Small intestine (tissue), 7 donors: ENCODE measurements at regions not wholly inside any gene's neighbourhood (a gene's known extent, or its start where the extent isn't known, plus 50 kb on each side); places are given as distances from the start of the nearest gene placed in this dataset.

Experiments used
- DNase-seq, 2 donors: peaks; one replicate each; pipeline versions ENCODE4 v3.0.0 to v3.0.0-alpha.2; 2013
- FAIRE-seq: peaks from 2 replicates; lab custom pipeline; 2012; peaks lifted over from hg19 to GRCh38; lab: Jason Lieb, UNC
- H3K27ac ChIP-seq, 3 donors: one replicate each; pipeline ENCODE4 v1.5.1; 2013; ENCODE audit warnings: low read length in 2 of 3, mild to moderate bottlenecking in 2 of 3, control low read depth in 1 of 3, inconsistent platforms in 1 of 3, low read depth in 1 of 3, moderate library complexity in 1 of 3
- H3K27me3 ChIP-seq, 3 donors: one replicate each; pipeline ENCODE4 v1.6.1; 2013; ENCODE audit warnings: low read length in 3 of 3, inconsistent platforms in 1 of 3; ENCODE audit not compliant: control insufficient read depth in 3 of 3, insufficient read depth in 3 of 3
- H3K36me3 ChIP-seq, 3 donors: one replicate each; pipeline ENCODE4 v1.6.1; 2013; ENCODE audit warnings: low read length in 3 of 3, inconsistent platforms in 1 of 3, low read depth in 1 of 3, mild to moderate bottlenecking in 1 of 3, moderate library complexity in 1 of 3; ENCODE audit not compliant: control insufficient read depth in 3 of 3, insufficient read depth in 2 of 3
- H3K4me1 ChIP-seq, 3 donors: one replicate each; pipeline ENCODE4 v1.6.1; 2013; ENCODE audit warnings: low read length in 2 of 3, inconsistent platforms in 1 of 3, low read depth in 1 of 3, mild to moderate bottlenecking in 1 of 3, moderate library complexity in 1 of 3; ENCODE audit not compliant: control insufficient read depth in 3 of 3, insufficient read depth in 2 of 3
- H3K4me3 ChIP-seq, 3 donors: one replicate each; pipeline ENCODE4 v1.5.1; 2013; ENCODE audit warnings: low read length in 3 of 3, control low read depth in 1 of 3, inconsistent platforms in 1 of 3, low read depth in 1 of 3, mild to moderate bottlenecking in 1 of 3, moderate library complexity in 1 of 3
- H3K9me3 ChIP-seq, 2 donors: one replicate each; pipeline ENCODE4 v1.6.1; 2013; ENCODE audit warnings: low read depth in 1 of 2, low read length in 1 of 2; ENCODE audit not compliant: control insufficient read depth in 2 of 2, insufficient read depth in 1 of 2
- WGBS, 3 donors: extraction: QIAGEN DNeasy Blood & Tissue Kit; methylation state at CpG; one replicate each; pipeline ENCODE4 v1.1.7; 2013; 5-methylcytosine and 5-hydroxymethylcytosine counted together
- donor health status: healthy with polysubstance abuse.
- donor health status: control.
- donor health status: control.
- donor health status: Bipolar disorder and iron deficiency.
- donor health status: healthy.

DNA sequence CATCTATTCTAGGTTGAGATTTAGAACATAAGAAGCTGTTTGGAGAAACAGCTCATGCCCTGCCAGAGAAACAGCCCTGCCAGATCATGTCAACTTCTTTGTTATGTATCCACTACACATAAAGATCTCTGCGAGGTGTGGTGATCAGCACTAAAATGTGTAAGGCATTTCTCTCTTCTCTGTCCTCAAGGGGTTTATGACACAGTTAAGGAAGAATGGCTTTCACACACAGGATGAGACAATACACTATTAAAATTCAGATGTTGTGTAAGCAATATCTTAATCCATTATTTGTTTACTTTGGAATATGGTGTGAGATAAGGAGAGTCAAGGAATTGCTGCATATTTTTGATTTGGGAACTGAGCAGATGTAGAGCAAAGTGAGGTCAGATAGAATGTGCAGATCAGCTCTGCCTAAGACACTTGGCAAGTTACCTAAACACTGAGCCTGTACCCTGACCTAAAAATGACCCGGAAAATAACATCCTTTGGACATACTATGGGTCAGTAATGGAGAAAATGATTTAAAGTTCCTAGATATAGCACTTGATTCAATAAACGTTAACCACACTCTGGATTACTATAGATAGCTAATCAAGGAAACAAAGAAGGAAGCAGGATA lies 434.7 kb upstream of the PDZRN3 start:
- Histone ChIP-seq H3K4me3 (no peak overlapping the region), H3K36me3 (no peaks in the 10 kb centered on the region), H3K4me1 (no peaks in the 10 kb centered on the region), H3K9me3 (no peaks in the 10 kb centered on the region), H3K27ac (no peak overlapping the region), H3K27me3 (no peaks in the 10 kb centered on the region)
- 61 to 70% (median 62%) methylated on average over 3 of the region's 3 CpGs for WGBS, 3 donors
- FAIRE-seq (no peak), DNase-seq (no peak)

DNA sequence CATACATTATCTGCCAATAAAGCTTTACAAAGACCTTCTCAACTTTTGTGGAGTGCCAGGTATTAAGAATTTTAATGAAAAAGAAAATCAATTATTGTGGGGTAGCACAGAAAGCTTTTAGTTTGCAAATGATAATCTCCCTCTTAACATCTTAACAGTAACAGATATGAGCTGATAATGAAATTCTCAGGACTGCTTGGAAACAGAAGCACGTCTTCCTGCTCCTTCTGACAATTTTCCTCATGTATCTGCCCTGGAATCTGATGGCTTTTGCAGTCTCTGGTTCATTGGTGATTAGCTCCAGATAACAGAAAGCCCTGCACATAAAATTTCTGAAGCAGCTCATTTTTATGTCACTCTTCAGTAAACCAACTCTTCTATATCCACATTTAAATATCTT lies 432.4 kb upstream of the PDZRN3 start:
- Histone ChIP-seq H3K4me1 (no peaks in the 10 kb centered on the region), H3K4me3 (no peak overlapping the region), H3K9me3 (no peaks in the 10 kb centered on the region), H3K27me3 (no peaks in the 10 kb centered on the region), H3K27ac (no peak overlapping the region), H3K36me3 (no peaks in the 10 kb centered on the region)
- 17 to 56% (median 18%) methylated on average over 1 of the region's 1 CpG for WGBS, 3 donors
- FAIRE-seq: no peak
- no peak for DNase-seq

GRCh38 chr3:74055061-74055460 lies 430.3 kb upstream of the PDZRN3 start:
- no peak overlapping the region for H3K27ac ChIP-seq
- H3K9me3 ChIP-seq: no peaks in the 10 kb centered on the region
- DNase-seq (no peak), FAIRE-seq (no peak)
- no peaks in the 10 kb centered on the region for H3K4me1 ChIP-seq
- H3K36me3 ChIP-seq: no peaks in the 10 kb centered on the region
- no peak overlapping the region for H3K4me3 ChIP-seq
- H3K27me3 ChIP-seq: no peaks in the 10 kb centered on the region
- WGBS, 3 donors: 51 to 76% (median 68%) methylated on average over 3 of the region's 3 CpGs

DNA sequence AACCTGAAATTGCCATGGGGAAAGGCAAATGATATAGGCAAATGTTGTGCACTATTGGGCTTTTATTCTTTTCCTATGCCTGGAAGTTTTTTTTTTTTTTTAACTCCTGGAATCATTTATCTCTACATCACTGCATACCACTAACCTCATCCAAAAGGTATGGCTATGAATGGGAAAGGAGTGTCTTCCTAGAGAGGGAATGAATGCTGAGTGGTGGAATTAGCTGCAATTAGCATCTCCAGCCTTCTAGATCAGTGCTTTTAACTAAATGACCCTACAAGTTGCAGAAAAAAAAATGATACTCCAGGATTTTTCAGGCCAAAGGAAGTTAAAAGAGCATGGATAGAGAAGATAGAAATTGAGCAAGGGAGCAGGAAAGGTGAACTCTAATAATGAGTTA lies 429.8 kb upstream of the PDZRN3 start:
- H3K36me3 ChIP-seq: no peaks in the 10 kb centered on the region
- H3K9me3 ChIP-seq: no peaks in the 10 kb centered on the region
- no peak overlapping the region for H3K4me3 ChIP-seq
- no peaks in the 10 kb centered on the region for H3K27me3 ChIP-seq
- no peak overlapping the region for H3K27ac ChIP-seq
- FAIRE-seq: no peak
- DNase-seq: no peak
- no peaks in the 10 kb centered on the region for H3K4me1 ChIP-seq

DNA sequence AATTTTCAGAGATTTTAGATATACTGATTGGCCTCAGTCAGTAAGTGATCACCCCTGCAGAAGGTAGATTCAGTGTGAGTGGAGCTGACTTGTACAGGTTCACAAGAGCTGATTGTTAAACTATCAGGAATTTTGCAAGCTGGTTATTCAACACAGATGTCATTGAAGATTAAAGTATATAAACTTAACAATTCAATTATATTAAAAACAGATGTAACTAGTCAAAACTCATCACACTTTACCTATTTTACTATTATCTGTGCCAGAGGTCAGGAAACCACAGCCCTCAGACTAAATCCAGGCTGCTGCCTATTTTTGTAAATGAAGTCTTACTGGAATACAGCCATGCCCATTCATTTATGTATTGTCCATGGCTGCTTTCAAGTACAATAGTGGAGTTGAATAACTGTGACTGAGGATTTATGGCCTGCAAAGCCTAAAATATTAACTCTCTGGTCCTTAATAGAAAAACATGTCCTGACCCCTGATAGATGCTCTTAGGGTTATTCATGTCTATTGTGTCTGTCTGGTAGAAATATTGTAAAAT lies 429.3 kb upstream of the PDZRN3 start:
- DNase-seq (no peak), FAIRE-seq (no peak)
- no peaks in the 10 kb centered on the region for H3K36me3 ChIP-seq
- no peaks in the 10 kb centered on the region for H3K27me3 ChIP-seq
- H3K4me1 ChIP-seq: no peaks in the 10 kb centered on the region
- H3K27ac ChIP-seq: no peak overlapping the region
- no peaks in the 10 kb centered on the region for H3K9me3 ChIP-seq
- no peak overlapping the region for H3K4me3 ChIP-seq

DNA sequence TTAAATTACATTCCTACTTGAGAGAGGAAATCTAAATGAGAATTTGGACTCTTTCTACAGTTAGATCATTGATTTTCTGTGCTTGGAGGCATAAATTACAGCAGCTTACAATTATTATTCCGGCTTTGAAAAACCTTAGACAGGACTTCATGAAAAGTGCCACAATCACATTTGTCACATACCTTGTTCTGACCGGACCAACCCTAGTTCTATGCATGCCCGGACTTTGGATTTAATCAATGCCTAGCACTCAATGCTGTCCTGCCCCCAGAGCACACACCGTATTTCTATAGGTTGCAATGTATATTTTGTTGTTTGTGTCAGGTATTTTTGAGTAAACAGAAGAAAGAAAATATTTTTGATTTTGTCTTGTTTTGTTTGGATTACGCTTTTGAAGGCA lies 424.7 kb upstream of the PDZRN3 start:
- FAIRE-seq (no peak), DNase-seq (no peak)
- Histone ChIP-seq H3K9me3 (no peaks in the 10 kb centered on the region), H3K36me3 (no peaks in the 10 kb centered on the region), H3K27me3 (no peaks in the 10 kb centered on the region), H3K27ac (no peak overlapping the region), H3K4me1 (no peaks in the 10 kb centered on the region), H3K4me3 (no peak overlapping the region)
- WGBS, 3 donors: 67 to 80% (median 72%) methylated on average over 5 of the region's 5 CpGs

- no peak overlapping the region for H3K4me3 ChIP-seq
- H3K27ac ChIP-seq: no peak overlapping the region
- H3K4me1 ChIP-seq: no peaks in the 10 kb centered on the region
- H3K27me3 ChIP-seq: no peaks in the 10 kb centered on the region
- no peaks in the 10 kb centered on the region for H3K36me3 ChIP-seq
- FAIRE-seq (no peak), DNase-seq (no peak)
- H3K9me3 ChIP-seq: no peaks in the 10 kb centered on the region
These were observed 424.0 kb upstream of the PDZRN3 start for GRCh38 chr3:74048699-74049098.

- H3K4me3 ChIP-seq: no peak overlapping the region
- H3K36me3 ChIP-seq: no peaks in the 10 kb centered on the region
- H3K4me1 ChIP-seq: no peaks in the 10 kb centered on the region
- H3K27ac ChIP-seq: no peak overlapping the region
- no peaks in the 10 kb centered on the region for H3K27me3 ChIP-seq
- 85 to 98% (median 93%) methylated on average over 2 of the region's 2 CpGs for WGBS, 3 donors
- DNase-seq (no peak), FAIRE-seq (no peak)
- no peaks in the 10 kb centered on the region for H3K9me3 ChIP-seq
These were observed 420.3 kb upstream of the PDZRN3 start for GRCh38 chr3:74045000-74045399.

DNA sequence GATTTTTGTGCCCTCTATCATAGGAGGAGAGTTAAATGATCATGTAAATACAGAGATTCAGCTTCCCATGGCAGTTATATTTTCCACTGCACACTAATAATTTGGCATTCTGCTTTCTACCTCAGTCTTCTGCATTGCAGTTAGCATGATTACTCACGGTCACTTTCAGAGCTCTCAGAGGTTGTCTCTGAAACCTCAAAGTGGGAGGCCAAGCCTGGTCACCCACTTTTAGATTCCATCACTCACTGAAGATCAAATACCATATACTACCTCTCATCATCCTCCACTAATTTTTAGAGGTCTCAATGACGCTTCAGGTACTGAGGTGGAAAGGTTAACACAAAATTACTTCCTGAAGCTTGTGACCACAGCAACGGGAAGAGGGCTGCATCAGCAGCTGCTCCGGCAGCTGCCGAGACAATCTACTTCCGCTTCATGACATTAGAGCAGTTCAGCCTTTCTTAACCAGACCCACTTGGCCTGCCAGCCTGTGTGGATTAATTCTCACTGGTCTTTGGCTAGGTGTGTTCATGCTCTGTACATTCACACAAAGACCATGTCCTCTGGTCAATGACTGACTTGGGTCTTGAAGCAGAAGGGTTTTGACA lies 416.4 kb upstream of the PDZRN3 start:
- H3K27ac ChIP-seq: no peak overlapping the region
- DNase-seq (no peak), FAIRE-seq (no peak)
- H3K9me3 ChIP-seq: no peaks in the 10 kb centered on the region
- H3K36me3 ChIP-seq: no peaks in the 10 kb centered on the region
- 52 to 58% (median 54%) methylated on average over 6 of the region's 6 CpGs for WGBS, 3 donors
- no peak overlapping the region for H3K4me3 ChIP-seq
- H3K4me1 ChIP-seq: no peaks in the 10 kb centered on the region
- no peaks in the 10 kb centered on the region for H3K27me3 ChIP-seq
